ENCODE measurements at regions not wholly inside any gene's neighbourhood (a gene's known extent, or its start where the extent isn't known, plus 50 kb on each side); places are given as distances from the start of the nearest gene placed in this dataset.

DNA sequence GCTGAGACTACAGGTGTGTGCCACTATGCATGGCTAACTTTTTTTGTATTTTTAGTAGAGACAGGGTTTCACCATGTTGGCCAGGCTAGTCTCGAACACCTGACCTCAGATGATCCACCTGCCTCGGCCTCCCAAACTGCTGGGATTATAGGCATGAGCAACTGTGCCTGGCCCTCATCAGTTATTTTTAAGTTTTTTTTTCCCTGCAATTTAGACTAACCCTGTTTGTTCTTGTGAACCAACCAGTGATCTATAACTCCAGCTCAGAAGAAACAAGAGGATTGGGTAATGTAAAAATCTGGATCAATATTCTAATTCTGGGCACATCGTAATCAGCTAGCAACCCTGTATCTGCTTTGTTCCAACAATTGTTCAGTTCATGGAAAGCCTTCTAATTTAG, 155.7 kb downstream of the NXNL2 start:
- TF ChIP-seq, protein P1, sequence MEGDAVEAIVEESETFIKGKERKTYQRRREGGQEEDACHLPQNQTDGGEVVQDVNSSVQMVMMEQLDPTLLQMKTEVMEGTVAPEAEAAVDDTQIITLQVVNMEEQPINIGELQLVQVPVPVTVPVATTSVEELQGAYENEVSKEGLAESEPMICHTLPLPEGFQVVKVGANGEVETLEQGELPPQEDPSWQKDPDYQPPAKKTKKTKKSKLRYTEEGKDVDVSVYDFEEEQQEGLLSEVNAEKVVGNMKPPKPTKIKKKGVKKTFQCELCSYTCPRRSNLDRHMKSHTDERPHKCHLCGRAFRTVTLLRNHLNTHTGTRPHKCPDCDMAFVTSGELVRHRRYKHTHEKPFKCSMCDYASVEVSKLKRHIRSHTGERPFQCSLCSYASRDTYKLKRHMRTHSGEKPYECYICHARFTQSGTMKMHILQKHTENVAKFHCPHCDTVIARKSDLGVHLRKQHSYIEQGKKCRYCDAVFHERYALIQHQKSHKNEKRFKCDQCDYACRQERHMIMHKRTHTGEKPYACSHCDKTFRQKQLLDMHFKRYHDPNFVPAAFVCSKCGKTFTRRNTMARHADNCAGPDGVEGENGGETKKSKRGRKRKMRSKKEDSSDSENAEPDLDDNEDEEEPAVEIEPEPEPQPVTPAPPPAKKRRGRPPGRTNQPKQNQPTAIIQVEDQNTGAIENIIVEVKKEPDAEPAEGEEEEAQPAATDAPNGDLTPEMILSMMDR (IDR thresholded peaks at IDR 0.05): no peak
- TF ChIP-seq POLR2AphosphoS5 (IDR thresholded peaks at IDR 0.05; ENCODE audit: low read depth, low read length): no peak
- TF ChIP-seq REST (IDR thresholded peaks at IDR 0.05; ENCODE audit: insufficient read depth in 1 of 2, low read depth in 2 of 2, low read length in 1 of 2): no peak
- no peak for TF ChIP-seq SIN3A (IDR thresholded peaks at IDR 0.05; ENCODE audit: borderline replicate concordance, insufficient read depth, low read depth, low read length)
- TF ChIP-seq TCF7L2 (IDR thresholded peaks at IDR 0.05; ENCODE audit: low read depth, low read length): no peak
